HCT116 (cell line): ENCODE measurements at regions not wholly inside any gene's neighbourhood (a gene's known extent, or its start where the extent isn't known, plus 50 kb on each side); places are given as distances from the start of the nearest gene placed in this dataset.

ENCODE experiments used
- ATF3 ChIP-seq: IDR thresholded peaks from 2 replicates; pipeline ENCODE4 v1.6.1; 2012
- CTCF ChIP-seq, 3 experiments: fragments of 200-600 bp in 1 of 3; sonication (generic) in 1 of 3; IDR thresholded peaks in 2 of 3; conservative IDR thresholded peaks in 1 of 3; 2 replicates each; pipeline ENCODE4 v1.5.1; 2012 to 2017; ENCODE audit warnings: low read depth in 2 of 3, low read length in 2 of 3, antibody characterized with exemption in 1 of 3, borderline replicate concordance in 1 of 3, control low read depth in 1 of 3, mild to moderate bottlenecking in 1 of 3, mixed read lengths in 1 of 3, mixed run types in 1 of 3, moderate library complexity in 1 of 3; ENCODE audit not compliant: insufficient read depth in 1 of 3
- POLR2A ChIP-seq: IDR thresholded peaks from 2 replicates; pipeline ENCODE4 v1.7.0; 2011; ENCODE audit warnings: borderline replicate concordance; ENCODE audit not compliant: insufficient read depth, insufficient read length; ENCODE audit errors: extremely low read depth
- REST ChIP-seq: IDR thresholded peaks from 2 replicates; pipeline ENCODE4 v1.6.1; 2012; ENCODE audit warnings: low read depth
- SP1 ChIP-seq: IDR thresholded peaks from 2 replicates; pipeline ENCODE4 v1.6.1; 2012; ENCODE audit warnings: low read depth
- TCF7L2 ChIP-seq: IDR thresholded peaks from 2 replicates; pipeline ENCODE4 v1.7.0; 2011; ENCODE audit warnings: borderline replicate concordance, inconsistent platforms; ENCODE audit not compliant: insufficient read depth, insufficient read length; ENCODE audit errors: extremely low read depth
- ZNF274 ChIP-seq: fragments of 200-500 bp; sonication (Bioruptor generic); IDR thresholded peaks from 2 replicates; pipeline ENCODE4 v1.6.1; 2014; ENCODE audit warnings: mild to moderate bottlenecking, low read depth, low read length, inconsistent platforms

- TF ChIP-seq REST (no peak), CTCF (IDR thresholded peaks at IDR 0.05 in 2 of 3, conservative IDR thresholded peaks at IDR 0.05 in 1 of 3; ENCODE audit: borderline replicate concordance in 1 of 3, insufficient read depth in 1 of 3, low read depth in 2 of 3, low read length in 2 of 3) (no peak), POLR2A (no peak), ATF3 (no peak), TCF7L2 (no peak), SP1 (no peak), ZNF274 (no peak)
Observed at GRCh38 chr5:20572614-20573013, 584.6 kb upstream of the CDH18 start.
